Left lobe of liver (tissue), 2 donors: ENCODE measurements at regions not wholly inside any gene's neighbourhood (a gene's known extent, or its start where the extent isn't known, plus 50 kb on each side); places are given as distances from the start of the nearest gene placed in this dataset.

Source experiments
- ATAC-seq: fragments of 200-7000 bp; cut with Tn5 transposase; one replicate; pipeline ENCODE4 v1.9.1; 2020; ENCODE audit warnings: mild to moderate bottlenecking, moderate library complexity
- DNase-seq: peaks from one replicate; pipeline ENCODE4 v3.0.0-alpha.2; 2020; ENCODE audit warnings: low spot score
- donor health status: DM: no; HTN: no; CAD: no; lungs with moderate emphysema.
- donor health status: DM: no; HTN: yes; CAD: no.

- no peak for ATAC-seq
- no peak for DNase-seq
Observed at GRCh38 chr4:125891597-125892258, 577.0 kb downstream of the FAT4 start.

GRCh38 chr4:125904802-125905201, 590.0 kb downstream of the FAT4 start:
- no peak for ATAC-seq
- no peak for DNase-seq

- DNase-seq (no peak), ATAC-seq (no peak)
Observed at GRCh38 chr4:125911058-125911457, 596.3 kb downstream of the FAT4 start.

DNA sequence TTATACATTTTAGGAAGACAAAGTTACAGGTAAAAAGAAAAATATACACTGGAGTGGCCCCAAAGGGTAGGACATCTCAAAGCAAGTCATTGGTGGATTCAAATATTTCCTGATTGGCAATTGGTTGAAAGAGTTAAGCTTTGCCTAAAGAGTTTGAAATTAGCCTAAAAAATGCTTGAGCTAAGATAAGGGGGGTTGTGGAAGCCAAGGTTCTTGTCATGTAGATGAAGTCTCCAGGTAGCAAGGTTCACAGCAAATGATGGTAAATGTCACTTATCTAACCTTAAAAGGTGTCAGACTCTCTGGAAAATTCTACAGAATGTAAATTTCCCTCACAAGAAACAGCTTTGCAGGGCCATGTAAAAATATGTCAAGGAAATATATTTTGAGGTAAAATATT, 596.7 kb downstream of the FAT4 start:
- ATAC-seq (no peak), DNase-seq (no peak)

DNA sequence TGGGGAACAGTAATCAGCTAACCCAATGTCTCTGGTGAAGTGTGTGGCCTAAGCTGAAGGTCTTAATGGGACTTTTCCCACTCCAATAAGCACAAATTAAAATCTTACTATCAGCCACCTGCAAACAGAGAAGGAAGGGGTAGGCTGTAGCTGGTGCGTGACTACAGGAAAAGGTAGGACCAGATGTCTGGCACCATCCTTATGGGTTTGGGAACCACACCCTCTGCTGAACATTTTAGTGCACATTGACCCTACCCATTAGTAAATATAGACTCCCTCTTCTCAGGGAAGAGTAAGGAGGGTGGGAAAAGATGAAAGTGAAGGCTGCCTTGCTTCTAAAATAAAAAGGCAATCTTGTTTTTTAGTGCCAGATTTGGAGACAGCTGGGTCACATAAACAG, 602.8 kb downstream of the FAT4 start:
- DNase-seq = no peak
- ATAC-seq = no peak

DNA sequence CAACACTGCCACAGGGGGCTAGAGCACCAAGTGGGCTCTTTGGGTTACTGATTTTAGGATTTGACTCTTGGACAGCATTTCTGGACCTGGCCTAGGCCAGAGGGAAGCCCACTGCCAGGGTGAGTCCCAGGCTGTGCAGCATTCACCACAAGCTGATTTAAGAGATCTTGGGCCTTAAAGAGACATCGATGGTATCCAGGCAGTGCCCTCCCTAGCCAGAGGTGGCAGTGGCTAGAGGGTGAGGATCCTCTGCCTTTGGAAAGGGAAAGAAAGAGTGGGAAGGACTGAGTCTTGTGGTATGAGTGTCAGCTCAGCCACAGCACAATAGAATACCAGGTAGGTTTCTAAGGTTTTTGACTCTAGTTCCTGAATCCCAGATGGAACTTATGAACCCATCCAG, 613.9 kb downstream of the FAT4 start:
- ATAC-seq (no peak), DNase-seq (no peak)

DNA sequence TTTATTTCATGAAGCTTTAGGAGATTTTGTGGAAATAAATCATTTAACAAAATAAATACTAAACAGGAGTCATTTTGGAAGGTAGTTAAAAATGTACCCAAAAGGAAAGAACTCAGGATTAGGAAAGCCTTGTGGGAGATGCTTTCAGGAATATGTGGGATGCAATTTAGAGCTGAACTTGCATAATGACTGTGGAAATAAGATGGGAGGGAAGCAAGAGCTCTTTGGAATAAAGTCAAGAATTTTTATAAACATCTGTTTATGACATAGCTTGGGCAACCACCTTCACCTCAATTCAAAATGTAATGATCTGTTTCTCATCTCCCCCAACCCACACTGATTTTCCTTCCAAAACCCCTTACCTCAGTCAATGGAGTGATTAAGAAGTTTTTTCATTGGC, 623.8 kb downstream of the FAT4 start:
- ATAC-seq (no peak), DNase-seq (no peak)

DNA sequence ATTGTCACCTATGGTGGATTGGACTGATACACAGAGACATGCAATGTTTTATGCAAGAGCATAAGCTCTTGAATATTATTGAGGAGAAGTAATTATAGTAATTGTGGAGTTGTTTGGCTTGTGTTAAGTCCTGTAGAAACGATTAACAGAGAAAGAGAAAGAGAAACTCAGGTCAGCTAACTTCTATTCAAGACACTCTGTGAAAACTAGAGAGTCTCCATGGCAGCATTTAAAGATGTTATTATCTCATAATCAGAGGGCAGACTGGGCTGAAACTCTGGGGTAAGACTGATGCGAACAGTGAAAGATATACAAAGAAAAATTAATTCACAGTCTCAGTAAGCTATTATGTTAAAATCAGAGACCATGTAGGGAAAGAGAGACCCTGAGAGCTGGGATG, 625.7 kb downstream of the FAT4 start:
- ATAC-seq (no peak), DNase-seq (no peak)

GRCh38 chr4:125944966-125945365, 630.2 kb downstream of the FAT4 start:
- DNase-seq = no peak
- ATAC-seq = no peak

GRCh38 chr4:125948021-125948420, 633.3 kb downstream of the FAT4 start:
- DNase-seq = no peak
- no peak for ATAC-seq

DNA sequence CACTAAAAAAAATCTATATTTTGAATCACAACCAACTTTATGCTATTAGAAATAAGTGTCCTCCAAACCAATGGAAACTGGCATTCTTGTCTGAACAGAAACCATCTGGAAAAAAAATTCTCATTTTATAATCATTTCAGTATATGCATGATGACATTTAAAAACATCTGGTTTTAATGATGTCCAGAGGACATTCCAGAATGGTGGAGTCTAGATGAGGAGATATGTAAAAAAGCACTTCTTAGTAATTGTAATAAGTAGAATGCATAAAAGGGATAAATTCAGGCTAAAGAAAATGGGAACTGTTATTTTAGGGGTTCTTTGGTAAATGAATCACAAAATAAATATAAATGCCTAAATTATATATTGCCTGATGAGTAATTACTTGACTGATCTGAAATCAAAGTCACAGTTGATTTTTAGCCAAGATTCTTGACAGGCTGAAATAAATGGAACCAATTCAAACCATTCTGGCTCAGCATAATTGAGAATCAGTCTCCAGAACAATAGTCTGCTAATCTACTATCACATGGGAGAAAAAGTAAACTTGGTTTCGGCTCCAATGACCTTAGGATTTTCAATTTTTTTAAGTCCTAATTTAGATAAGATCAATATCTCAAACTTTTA, 636.6 kb downstream of the FAT4 start:
- DNase-seq (no peak), ATAC-seq (no peak)

- DNase-seq (no peak), ATAC-seq (no peak)
Observed at GRCh38 chr4:125952631-125953030, 637.9 kb downstream of the FAT4 start.

DNA sequence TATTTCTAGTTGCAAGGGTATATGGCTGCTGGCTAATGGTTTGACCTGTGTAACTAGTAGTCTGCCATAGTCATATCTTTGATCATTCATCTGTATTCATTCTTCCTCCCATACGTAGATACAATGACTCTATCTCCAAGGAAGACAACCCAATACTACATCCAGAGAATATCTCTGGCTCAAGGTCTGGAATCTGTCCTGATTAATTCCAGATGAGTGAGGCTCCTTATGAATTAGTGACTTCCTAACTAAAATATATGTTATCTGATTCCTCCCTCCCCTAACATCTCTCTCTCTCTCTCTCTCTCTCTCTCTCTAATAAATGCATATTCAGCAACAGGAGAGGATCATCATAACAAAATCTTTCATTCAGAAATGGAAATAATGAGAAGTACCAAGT, 641.5 kb downstream of the FAT4 start:
- ATAC-seq (no peak), DNase-seq (no peak)

- DNase-seq = no peak
- ATAC-seq = no peak
Observed at GRCh38 chr4:125958519-125958918, 643.8 kb downstream of the FAT4 start.

DNA sequence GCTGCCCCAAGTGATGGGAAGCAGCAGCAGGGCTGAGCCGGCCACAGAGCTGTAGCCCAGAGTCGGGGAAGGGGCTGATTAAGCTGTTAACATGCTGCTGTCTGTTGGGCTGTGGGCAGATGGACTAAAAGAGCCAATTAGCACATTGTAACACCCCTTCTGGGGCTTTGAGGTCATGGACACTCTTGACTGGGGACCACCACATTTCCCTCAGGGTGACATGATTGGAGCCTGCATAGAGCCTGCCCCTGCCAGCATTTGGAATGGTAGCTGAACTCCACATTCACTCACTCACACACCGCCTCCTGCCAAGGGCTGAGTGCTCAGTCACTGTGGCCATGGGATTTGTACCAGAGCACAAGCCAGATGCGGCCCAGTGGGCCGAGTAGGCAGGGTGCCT, 646.9 kb downstream of the FAT4 start:
- no peak for ATAC-seq
- no peak for DNase-seq

GRCh38 chr4:125975861-125976397, 661.2 kb downstream of the FAT4 start:
- DNase-seq = no peak

GRCh38 chr4:125979950-125980349, 665.2 kb downstream of the FAT4 start:
- DNase-seq = no peak
- ATAC-seq = no peak

More at GRCh38 chr4:125975861-125976397, 661.2 kb downstream of the FAT4 start:
- ATAC-seq = no peak

- ATAC-seq (no peak), DNase-seq (no peak)
Observed at GRCh38 chr4:125983168-125983567, 668.4 kb downstream of the FAT4 start.

DNA sequence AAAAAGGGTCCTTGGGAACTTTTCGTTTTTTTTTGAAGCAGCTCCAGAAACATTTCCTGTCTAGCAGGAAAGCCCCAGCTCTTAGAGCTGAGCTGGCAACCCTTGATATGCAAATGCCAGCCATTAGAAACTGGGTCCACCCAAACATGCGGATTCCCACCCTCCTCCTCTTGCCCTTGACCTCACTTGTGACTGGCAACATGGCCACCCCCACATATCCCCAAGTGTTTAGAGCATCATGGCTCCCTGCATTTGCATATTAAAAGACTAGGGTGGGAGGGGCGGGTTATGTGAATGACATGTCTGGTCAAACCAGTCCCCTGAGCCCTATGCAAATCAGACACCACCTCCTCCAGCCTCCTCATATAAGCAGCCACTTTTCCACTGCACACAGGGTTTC, 671.1 kb downstream of the FAT4 start:
- DNase-seq (no peak), ATAC-seq (no peak)

DNA sequence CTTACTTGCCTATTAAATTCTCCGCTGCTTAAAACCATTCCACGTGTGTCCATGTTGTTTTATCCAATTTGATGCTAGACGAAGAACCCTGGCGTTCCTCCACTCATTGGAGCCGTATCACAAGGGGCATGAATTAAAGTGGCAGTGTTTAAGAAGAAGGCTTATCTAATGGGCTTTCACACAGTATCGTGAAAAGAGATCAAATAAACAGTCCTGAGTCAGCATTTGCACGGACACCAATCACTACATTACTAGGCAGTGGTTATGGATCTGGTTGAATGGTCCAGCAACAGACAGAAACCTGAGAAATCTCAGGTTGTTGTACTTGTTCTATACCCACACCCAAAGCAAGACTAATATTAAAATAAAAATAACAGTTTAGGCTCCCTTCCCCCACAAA, 671.6 kb downstream of the FAT4 start:
- no peak for ATAC-seq
- no peak for DNase-seq

GRCh38 chr4:125988464-125988863, 673.7 kb downstream of the FAT4 start:
- DNase-seq (no peak), ATAC-seq (no peak)

GRCh38 chr4:125991398-125991797, 676.6 kb downstream of the FAT4 start:
- ATAC-seq (no peak), DNase-seq (no peak)

- DNase-seq = no peak
- no peak for ATAC-seq
Observed at GRCh38 chr4:125992891-125993290, 678.1 kb downstream of the FAT4 start.
